ENCODE measurements at regions not wholly inside any gene's neighbourhood (a gene's known extent, or its start where the extent isn't known, plus 50 kb on each side); places are given as distances from the start of the nearest gene placed in this dataset.

GRCh38 chr15:69751147-69751546 is 298.5 kb downstream of the RPLP1 start:
- TF ChIP-seq POLR2A (IDR thresholded peaks at IDR 0.05) = no peak
- TF ChIP-seq CTCF (IDR thresholded peaks at IDR 0.05) = no peak
